DMS153 treated with DMSO at 0.1 percent for 48 hours (cell line): ENCODE measurements at regions not wholly inside any gene's neighbourhood (a gene's known extent, or its start where the extent isn't known, plus 50 kb on each side); places are given as distances from the start of the nearest gene placed in this dataset.

Experiments
- DNase-seq: peaks from one replicate; lab custom pipeline; 2025; ENCODE audit not compliant: unreplicated experiment; lab: John Stamatoyannopoulos, UW

DNA sequence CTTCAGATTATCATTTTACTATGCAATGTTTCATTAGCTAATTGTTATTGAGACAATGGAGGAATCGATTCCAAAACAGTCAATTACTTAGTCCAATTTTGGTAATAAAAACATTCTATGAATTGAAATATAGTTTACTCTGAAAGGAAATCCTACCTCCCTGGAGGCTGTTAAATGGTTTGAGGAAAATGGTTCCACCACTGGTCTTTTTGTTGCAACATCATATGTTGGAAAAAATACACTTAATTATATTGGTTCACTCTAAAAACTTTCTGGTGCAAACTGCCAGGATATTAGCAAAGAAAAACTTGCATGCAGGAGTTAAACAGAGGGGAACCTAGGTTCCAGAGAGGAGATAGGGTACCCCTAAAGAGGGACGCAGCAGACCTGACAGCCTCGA lies 267.3 kb upstream of the LYZL1 start:
- no peak for DNase-seq

- no peak for DNase-seq
Measured at GRCh38 chr10:29022513-29022912, 266.4 kb upstream of the LYZL1 start.

DNA sequence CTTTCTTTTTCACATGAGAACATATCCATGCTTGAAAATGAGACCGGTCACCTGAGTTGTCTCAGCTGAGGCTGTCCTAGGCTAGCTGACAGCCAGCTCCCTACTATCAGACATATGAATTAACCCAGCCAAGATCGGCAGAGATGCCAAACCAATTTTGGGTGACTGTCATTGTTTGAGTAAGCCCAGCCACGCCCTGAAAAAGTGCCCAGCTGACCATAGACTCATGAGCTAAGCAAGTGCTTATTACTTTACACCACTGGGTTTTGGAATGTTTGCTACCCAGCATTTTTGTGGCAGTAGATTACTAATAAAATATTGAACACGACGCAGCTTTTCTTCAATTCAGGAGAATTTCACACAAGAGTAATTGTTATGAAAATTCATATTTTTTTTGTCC lies 265.2 kb upstream of the LYZL1 start:
- no peak for DNase-seq

DNA sequence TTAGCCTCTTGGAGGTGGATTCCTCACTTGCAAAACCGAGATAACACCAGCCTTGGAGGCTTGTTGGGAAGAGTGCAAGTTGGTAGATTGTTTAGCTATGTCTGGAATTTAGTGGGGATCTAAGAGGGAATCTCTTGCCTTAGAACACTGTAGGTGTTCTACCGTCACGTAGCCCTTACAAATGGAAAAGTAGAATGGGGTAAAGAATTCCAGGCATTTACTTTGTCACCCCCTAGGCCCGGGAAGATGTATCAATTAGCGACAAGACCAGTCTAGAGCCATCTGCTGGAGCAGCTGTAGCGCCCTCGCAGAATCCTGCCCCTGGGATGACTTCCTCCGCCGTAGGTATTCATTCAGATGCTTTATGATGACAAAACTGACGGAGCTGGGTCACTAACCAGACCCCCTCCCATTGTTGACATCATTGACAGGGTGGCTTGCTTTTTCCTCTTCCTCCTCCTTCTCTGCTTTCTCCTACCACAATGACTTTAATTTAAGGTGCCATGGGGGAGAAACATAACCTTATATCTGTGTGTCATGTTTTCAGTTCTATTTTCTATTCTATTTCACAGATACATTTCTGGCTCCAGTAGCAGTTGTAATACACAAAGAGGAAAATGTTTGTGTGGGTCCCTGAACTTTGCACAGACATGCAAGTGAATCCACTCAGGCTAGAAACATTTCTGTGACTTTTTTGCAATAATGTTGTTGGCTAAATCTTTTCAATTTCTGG lies 262.6 kb upstream of the LYZL1 start:
- no peak for DNase-seq

- DNase-seq: no peak
Measured at GRCh38 chr10:29026802-29027580, 261.9 kb upstream of the LYZL1 start.

DNA sequence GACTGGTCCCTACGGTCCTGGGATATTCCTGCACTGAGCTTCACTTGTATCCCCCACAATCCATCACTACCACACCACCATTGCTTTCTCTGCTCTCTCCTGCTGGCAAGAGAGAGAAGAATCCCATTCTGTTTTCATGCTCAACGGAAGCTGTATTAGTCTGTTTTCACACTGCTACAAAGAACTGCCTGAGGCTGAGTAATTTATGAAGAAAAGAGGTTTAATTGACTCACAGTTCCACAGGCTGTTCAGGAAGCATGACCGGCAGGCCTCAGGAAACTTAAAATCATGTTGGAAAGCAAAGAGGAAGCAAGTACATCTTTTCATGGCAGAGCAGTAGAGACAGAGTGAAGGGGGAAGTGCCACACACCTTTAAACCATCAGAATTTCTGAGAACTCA lies 260.4 kb upstream of the LYZL1 start:
- no peak for DNase-seq

DNA sequence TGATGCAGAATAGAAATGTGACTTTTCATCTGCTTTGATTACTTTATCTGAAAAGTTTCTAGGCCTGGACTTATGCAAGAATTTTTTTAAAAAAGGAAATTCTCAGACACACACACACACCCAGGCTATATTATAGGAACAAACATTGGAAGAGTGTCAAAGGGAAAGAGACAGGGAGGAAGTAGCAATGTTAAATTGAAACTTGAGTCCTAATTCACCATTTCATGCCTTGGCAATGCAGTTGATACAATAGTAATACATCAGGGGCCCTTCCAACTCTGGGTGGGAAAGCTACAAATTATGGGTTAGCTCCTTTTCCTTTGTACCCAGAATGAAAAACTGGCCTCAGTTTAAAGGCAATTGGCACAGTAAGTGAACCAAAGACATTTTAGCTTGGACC lies 258.0 kb upstream of the LYZL1 start:
- DNase-seq: no peak

GRCh38 chr10:29032169-29032568 lies 256.7 kb upstream of the LYZL1 start:
- no peak for DNase-seq

DNA sequence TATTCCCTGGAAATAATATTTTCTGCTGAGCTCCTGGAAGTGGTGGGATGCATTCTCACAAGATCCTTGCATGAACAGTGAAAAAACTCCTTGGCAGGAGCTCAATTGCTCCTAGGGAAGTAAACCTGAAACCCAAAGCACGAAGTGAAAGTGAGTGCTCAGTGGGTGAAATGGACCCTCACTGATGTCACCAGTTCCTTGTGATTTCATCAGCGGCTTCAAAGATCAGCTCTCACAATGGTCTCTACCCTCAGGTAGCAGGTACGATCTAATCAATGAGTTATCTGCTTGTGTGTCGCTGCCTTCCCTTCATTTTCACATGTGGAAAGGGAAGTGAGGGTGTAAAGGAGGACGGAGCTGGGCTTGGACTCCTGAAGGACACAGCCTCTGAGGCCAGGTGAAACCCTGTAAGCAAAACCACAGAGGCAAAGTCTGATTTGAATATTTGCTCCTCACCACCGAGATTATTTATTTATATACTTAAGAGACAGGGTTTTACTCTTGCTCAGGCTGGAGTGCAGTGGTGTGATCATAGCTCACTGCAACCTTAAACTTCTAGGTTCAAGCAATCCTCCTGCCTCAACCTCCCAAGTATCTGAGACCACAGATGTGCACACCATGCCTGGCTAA lies 255.4 kb upstream of the LYZL1 start:
- no peak for DNase-seq

GRCh38 chr10:29034592-29034991 lies 254.3 kb upstream of the LYZL1 start:
- no peak for DNase-seq

DNA sequence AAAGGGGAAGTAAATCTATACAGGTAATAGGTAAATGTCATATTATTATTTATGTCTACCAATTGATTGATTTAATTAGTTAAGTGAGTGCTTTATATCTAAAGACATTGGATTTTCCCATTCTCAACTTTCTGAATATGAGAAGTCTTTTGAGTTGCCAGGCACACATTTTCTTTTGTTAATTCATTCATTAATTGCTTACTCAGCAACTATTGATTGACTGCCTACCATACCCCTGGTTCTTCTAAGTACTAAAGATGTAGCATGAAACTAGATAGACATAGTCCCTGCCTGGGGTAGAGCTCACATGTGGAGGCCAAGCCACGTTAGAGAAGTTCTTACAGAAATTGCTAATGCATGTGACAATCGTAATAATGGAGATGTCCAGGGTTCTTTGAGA lies 253.1 kb upstream of the LYZL1 start:
- no peak for DNase-seq

- no peak for DNase-seq
Measured at GRCh38 chr10:29037348-29038113, 251.3 kb upstream of the LYZL1 start.

GRCh38 chr10:29039091-29039490 lies 249.8 kb upstream of the LYZL1 start:
- DNase-seq: no peak

DNA sequence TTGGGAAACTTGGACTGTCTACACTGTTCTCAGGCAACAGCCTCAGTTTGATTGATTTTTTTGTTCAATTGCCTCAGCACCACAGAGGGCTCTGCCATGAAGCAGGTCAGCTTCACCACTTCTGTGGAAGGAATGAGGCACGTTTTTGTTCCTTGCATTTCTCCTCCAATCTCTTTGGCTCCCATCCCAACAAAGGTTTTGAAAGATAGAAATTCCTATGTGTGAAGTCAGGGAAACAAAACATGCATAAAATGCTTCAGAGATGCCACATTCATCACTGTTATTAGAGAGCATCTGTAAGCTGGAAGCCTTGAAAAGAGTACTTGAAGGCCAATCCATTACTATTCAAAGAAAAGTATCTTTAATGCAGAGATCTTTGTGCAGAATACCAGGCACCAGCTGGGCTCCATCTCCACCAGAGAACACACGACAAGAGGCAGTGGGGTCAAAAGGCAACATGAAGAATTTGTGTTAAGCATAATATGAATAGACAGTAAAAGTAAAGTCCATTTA lies 249.1 kb upstream of the LYZL1 start:
- no peak for DNase-seq

- no peak for DNase-seq
Measured at GRCh38 chr10:29041616-29042015, 247.3 kb upstream of the LYZL1 start.

DNA sequence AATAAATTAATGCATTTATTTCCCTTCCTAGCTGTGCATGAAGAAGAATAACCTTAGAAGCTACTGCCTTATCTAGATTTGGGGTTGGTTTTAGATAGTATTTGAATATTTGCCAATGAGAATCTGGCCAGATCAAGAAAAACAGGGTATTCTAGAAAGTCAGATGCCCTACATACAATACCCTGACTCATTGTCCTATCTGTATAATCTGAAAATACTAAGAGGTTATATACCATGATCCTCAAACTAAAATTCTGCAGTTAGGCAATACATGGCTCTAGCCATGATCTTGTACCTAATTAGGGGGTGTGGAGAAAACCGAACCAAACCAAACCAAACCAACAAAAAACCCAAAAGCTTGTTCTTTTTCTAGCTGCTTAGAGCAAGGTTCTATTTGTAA lies 240.4 kb upstream of the LYZL1 start:
- no peak for DNase-seq

DNA sequence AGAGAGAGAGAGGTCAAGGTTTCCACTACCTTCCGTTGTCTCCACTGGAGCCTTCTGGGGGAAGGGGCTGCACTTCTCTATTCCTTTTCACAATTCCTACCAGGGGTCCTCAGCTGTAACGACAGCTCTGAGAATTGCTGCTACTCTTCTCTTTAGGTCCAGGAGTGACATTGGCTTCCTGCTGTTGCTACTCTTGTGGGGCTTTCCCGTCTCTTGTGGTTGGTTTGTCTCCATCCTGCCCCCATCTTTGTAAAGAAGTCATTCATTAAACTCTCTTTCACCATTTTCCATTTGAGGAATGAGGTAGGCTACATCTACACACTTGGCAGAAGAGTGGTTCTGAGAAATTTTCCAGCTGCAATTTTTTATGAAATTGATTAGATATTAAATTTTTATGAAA lies 238.8 kb upstream of the LYZL1 start:
- no peak for DNase-seq

GRCh38 chr10:29055101-29055500 lies 233.8 kb upstream of the LYZL1 start:
- no peak for DNase-seq

- DNase-seq: no peak
Measured at GRCh38 chr10:29056729-29057128, 232.1 kb upstream of the LYZL1 start.

DNA sequence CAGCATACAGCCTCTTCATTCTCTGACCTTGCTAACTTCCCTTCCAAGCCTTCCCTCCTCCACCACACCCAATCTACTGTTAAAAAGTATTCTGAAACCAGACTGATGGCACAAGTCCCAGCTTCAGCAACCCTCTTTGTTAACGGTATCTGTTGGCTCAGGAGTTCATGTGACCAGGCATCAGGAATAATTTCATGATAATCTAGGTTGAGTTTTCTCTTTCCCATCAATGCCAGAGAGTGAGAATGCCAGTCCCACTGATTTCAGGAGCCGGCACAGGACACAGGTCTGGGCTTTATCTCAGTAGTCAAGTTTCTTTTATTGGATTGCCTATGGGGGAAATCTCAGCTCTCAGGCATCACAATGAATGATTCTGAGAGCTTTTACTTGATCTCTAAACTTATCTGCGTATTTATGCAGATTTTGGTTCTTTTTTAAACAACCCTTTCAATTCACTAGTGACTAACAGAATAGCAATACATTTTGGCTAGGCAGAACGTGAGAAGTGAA lies 231.0 kb upstream of the LYZL1 start:
- no peak for DNase-seq
